ENCODE measurements at regions not wholly inside any gene's neighbourhood (a gene's known extent, or its start where the extent isn't known, plus 50 kb on each side); places are given as distances from the start of the nearest gene placed in this dataset.

DNA sequence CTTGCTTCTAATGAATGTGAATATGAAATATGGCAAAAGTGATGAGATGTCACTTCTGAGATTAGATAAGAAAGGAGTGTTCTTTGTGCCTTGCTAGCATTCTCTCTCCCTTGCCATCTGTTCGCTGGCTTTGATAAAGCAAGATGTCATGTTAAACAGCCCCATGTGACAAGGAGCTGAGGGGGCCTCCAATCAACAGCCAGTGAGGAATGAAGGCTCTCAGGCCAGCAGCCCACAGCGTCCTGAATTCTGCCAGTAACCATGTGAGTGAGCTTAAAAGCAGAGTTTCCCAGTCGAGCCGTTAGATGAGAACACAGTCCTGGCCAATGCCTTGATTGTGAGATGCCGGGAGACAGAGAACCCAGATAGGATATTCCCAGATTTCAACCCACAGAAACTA lies 198.8 kb downstream of the IRS1 start:
- Histone ChIP-seq H2AFZ (no peak overlapping the region), H3K27me3 (no peaks in the 10 kb centered on the region), H3K4me1 (ENCODE audit: insufficient read depth) (no peaks in the 10 kb centered on the region), H3K4me3 (no peak overlapping the region), H3K9me2 (replicated peaks; ENCODE audit: insufficient read depth) (no peaks in the 10 kb centered on the region), H3K9me3 (ENCODE audit: low read depth) (no peaks in the 10 kb centered on the region), H3K4me2 (no peak overlapping the region), H3K79me2 (no peaks in the 10 kb centered on the region), H3K36me3 (replicated peaks; ENCODE audit: insufficient read depth, low read depth) (no peaks in the 10 kb centered on the region), H3K27ac (no peak overlapping the region), H4K20me1 (ENCODE audit: insufficient read depth, poor library complexity, severe bottlenecking) (no peaks in the 10 kb centered on the region)
- TF ChIP-seq EZH2 (IDR thresholded peaks at IDR 0.05; ENCODE audit: borderline replicate concordance) (no peak), EZH2phosphoT487 (IDR thresholded peaks at IDR 0.05; ENCODE audit: low read depth, severe bottlenecking, unreplicated experiment) (no peak)
- TF ChIP-seq, protein P1, sequence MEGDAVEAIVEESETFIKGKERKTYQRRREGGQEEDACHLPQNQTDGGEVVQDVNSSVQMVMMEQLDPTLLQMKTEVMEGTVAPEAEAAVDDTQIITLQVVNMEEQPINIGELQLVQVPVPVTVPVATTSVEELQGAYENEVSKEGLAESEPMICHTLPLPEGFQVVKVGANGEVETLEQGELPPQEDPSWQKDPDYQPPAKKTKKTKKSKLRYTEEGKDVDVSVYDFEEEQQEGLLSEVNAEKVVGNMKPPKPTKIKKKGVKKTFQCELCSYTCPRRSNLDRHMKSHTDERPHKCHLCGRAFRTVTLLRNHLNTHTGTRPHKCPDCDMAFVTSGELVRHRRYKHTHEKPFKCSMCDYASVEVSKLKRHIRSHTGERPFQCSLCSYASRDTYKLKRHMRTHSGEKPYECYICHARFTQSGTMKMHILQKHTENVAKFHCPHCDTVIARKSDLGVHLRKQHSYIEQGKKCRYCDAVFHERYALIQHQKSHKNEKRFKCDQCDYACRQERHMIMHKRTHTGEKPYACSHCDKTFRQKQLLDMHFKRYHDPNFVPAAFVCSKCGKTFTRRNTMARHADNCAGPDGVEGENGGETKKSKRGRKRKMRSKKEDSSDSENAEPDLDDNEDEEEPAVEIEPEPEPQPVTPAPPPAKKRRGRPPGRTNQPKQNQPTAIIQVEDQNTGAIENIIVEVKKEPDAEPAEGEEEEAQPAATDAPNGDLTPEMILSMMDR (IDR thresholded peaks at IDR 0.05; ENCODE audit: poor library complexity), result no peak
- WGBS (ENCODE audit: low lambda C conversion rate, missing lambda C conversion rate), result 74% methylated on average over 5 of the region's 5 CpGs
- DNase-seq (ENCODE audit: low spot score), result no peak

DNA sequence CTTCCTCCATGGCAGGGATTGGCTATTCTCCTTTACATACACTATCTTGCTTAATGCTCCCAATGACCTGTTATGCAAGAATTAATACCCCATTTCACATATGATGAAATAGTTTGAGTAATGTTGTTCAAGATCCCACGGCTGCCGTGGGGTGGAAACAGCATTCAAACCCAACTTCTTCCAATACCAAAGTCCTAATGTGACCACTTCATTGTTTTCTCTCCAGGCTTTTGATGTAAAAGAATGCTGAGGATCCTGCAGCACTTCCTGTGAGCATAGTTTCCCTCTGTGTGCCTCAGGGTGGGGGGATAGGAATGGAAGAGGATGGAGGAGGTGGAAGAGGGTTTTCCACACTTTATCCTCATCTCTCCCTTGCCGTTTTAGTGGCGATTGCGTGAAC lies 199.4 kb downstream of the IRS1 start:
- no peak overlapping the region for H3K4me3 ChIP-seq
- H3K27me3 ChIP-seq, result no peaks in the 10 kb centered on the region
- no peaks in the 10 kb centered on the region for H3K4me1 ChIP-seq (ENCODE audit: insufficient read depth)
- no peaks in the 10 kb centered on the region for H3K9me2 ChIP-seq (replicated peaks; ENCODE audit: insufficient read depth)
- H4K20me1 ChIP-seq (ENCODE audit: insufficient read depth, poor library complexity, severe bottlenecking), result no peaks in the 10 kb centered on the region
- H3K36me3 ChIP-seq (replicated peaks; ENCODE audit: insufficient read depth, low read depth), result no peaks in the 10 kb centered on the region
- no peak for DNase-seq (ENCODE audit: low spot score)
- H3K79me2 ChIP-seq, result no peaks in the 10 kb centered on the region
- no peak overlapping the region for H2AFZ ChIP-seq
- H3K27ac ChIP-seq, result no peak overlapping the region
- WGBS (ENCODE audit: low lambda C conversion rate, missing lambda C conversion rate), result 80% methylated on average over 5 of the region's 5 CpGs
- no peak for TF ChIP-seq EZH2phosphoT487 (IDR thresholded peaks at IDR 0.05; ENCODE audit: low read depth, severe bottlenecking, unreplicated experiment)
- TF ChIP-seq EZH2 (IDR thresholded peaks at IDR 0.05; ENCODE audit: borderline replicate concordance), result no peak
- TF ChIP-seq, protein P1 (IDR thresholded peaks at IDR 0.05; ENCODE audit: poor library complexity), result no peak
- H3K4me2 ChIP-seq, result no peak overlapping the region
- no peaks in the 10 kb centered on the region for H3K9me3 ChIP-seq (ENCODE audit: low read depth)

DNA sequence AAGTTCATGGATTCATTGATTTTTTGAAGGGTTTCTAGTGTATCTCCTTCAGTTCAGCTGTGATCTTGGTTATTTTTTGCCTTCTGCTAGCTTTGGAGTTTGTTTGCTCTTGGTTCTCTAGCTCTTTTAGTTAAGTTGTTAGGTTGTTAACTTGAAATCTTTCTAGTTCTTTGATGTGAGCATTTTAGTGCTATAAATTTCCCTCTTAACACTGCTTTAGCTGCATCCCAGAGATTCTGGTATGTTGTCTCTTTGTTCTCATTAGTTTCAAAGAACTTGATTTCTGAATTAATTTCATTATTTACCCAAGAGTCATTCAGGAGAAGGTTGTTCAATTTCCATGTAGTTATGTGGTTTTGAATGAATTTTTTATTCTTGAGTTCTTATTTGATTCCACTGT lies 210.6 kb downstream of the IRS1 start:
- H2AFZ ChIP-seq, result no peak overlapping the region
- no peaks in the 10 kb centered on the region for H3K9me2 ChIP-seq (replicated peaks; ENCODE audit: insufficient read depth)
- no peaks in the 10 kb centered on the region for H3K36me3 ChIP-seq (replicated peaks; ENCODE audit: insufficient read depth, low read depth)

More for the DNA sequence above, 210.6 kb downstream of the IRS1 start:
- H3K27me3 ChIP-seq, result no peaks in the 10 kb centered on the region
- no peak for DNase-seq (ENCODE audit: low spot score)
- H3K4me1 ChIP-seq (ENCODE audit: insufficient read depth), result peaks cover 4% of the 10 kb centered on the region
- H3K27ac ChIP-seq, result no peak overlapping the region
- H3K79me2 ChIP-seq, result no peaks in the 10 kb centered on the region
- no peak overlapping the region for H3K4me3 ChIP-seq
- H3K4me2 ChIP-seq, result no peak overlapping the region
- no peak for TF ChIP-seq EZH2 (IDR thresholded peaks at IDR 0.05; ENCODE audit: borderline replicate concordance)
- TF ChIP-seq, protein P1 (IDR thresholded peaks at IDR 0.05; ENCODE audit: poor library complexity), result no peak
- TF ChIP-seq EZH2phosphoT487 (IDR thresholded peaks at IDR 0.05; ENCODE audit: low read depth, severe bottlenecking, unreplicated experiment), result no peak
- H4K20me1 ChIP-seq (ENCODE audit: insufficient read depth, poor library complexity, severe bottlenecking), result no peaks in the 10 kb centered on the region
- no peaks in the 10 kb centered on the region for H3K9me3 ChIP-seq (ENCODE audit: low read depth)

Data from hepatocyte (in vitro differentiated cells).